ENCODE measurements at regions not wholly inside any gene's neighbourhood (a gene's known extent, or its start where the extent isn't known, plus 50 kb on each side); places are given as distances from the start of the nearest gene placed in this dataset.
"Not testable (repeated sequence)": the region's sequence is repeated elsewhere in the genome, so short reads cannot be mapped to it uniquely, and the experiment has no call there.

- CTCF ChIA-PET; H3K4me1 Mint-ChIP-seq; ATAC-seq (ENCODE audit: low read depth); H3K27ac ChIP-seq (ENCODE audit: low read length in 2 of 2); DNase-seq; H3K79me2 ChIP-seq (ENCODE audit: control insufficient read depth, insufficient read depth, low read length); H4K20me1 ChIP-seq (ENCODE audit: control insufficient read depth, insufficient read depth, low read length, poor library complexity, severe bottlenecking); intact Hi-C loops (cut with micrococcal nuclease); POLR2A ChIA-PET; H2AFZ ChIP-seq (ENCODE audit: insufficient read depth, low read depth, low read length, poor library complexity, severe bottlenecking); H3K4me2 ChIP-seq (replicated peaks; ENCODE audit: low read depth, low read length, poor library complexity, severe bottlenecking); H3K27me3 Mint-ChIP-seq; H3K27me3 ChIP-seq (replicated peaks in 1 of 4; ENCODE audit: control extremely low read depth in 1 of 4, control insufficient read depth in 3 of 4, insufficient read depth in 4 of 4, low read length in 3 of 4); H3K27ac Mint-ChIP-seq; H3K9ac ChIP-seq (ENCODE audit: low read length); H3K9me3 Mint-ChIP-seq (ENCODE audit: insufficient read depth); H3K4me1 ChIP-seq (ENCODE audit: control insufficient read depth in 2 of 2, insufficient read depth in 2 of 2, low read length in 2 of 2); H3K4me3 Mint-ChIP-seq; H3K36me3 ChIP-seq (replicated peaks in 1 of 2; ENCODE audit: control extremely low read depth in 1 of 2, control insufficient read depth in 1 of 2, extremely low read depth in 1 of 2, insufficient read depth in 2 of 2, low read length in 1 of 2); H3K4me3 ChIP-seq (ENCODE audit: control extremely low read depth in 1 of 5, extremely low read depth in 1 of 5, insufficient read depth in 1 of 5, low read depth in 2 of 5, low read length in 4 of 5); H3K9me3 ChIP-seq (ENCODE audit: control extremely low read depth in 1 of 3, control insufficient read depth in 2 of 3, insufficient read depth in 1 of 3, low read length in 2 of 3): not testable (repeated sequence)
- 60% methylated on average over 3 of the region's 6 CpGs for WGBS (ENCODE audit: insufficient coverage)
Measured at GRCh38 chr10:42263259-42263658, 375.1 kb downstream of the ZNF33B start.

GRCh38 chr10:42243002-42243401, 395.4 kb downstream of the ZNF33B start:
- H3K27ac ChIP-seq (ENCODE audit: low read length in 2 of 2); H3K9me3 ChIP-seq (ENCODE audit: control extremely low read depth in 1 of 3, control insufficient read depth in 2 of 3, insufficient read depth in 1 of 3, low read length in 2 of 3); ATAC-seq (ENCODE audit: low read depth); H3K9me3 Mint-ChIP-seq (ENCODE audit: insufficient read depth); H3K27me3 ChIP-seq (replicated peaks in 1 of 4; ENCODE audit: control extremely low read depth in 1 of 4, control insufficient read depth in 3 of 4, insufficient read depth in 4 of 4, low read length in 3 of 4); CTCF ChIA-PET; DNase-seq; H2AFZ ChIP-seq (ENCODE audit: insufficient read depth, low read depth, low read length, poor library complexity, severe bottlenecking); H3K4me1 Mint-ChIP-seq; H3K79me2 ChIP-seq (ENCODE audit: control insufficient read depth, insufficient read depth, low read length); H3K36me3 ChIP-seq (replicated peaks in 1 of 2; ENCODE audit: control extremely low read depth in 1 of 2, control insufficient read depth in 1 of 2, extremely low read depth in 1 of 2, insufficient read depth in 2 of 2, low read length in 1 of 2); H4K20me1 ChIP-seq (ENCODE audit: control insufficient read depth, insufficient read depth, low read length, poor library complexity, severe bottlenecking); H3K4me3 Mint-ChIP-seq; H3K4me3 ChIP-seq (ENCODE audit: control extremely low read depth in 1 of 5, extremely low read depth in 1 of 5, insufficient read depth in 1 of 5, low read depth in 2 of 5, low read length in 4 of 5); H3K4me1 ChIP-seq (ENCODE audit: control insufficient read depth in 2 of 2, insufficient read depth in 2 of 2, low read length in 2 of 2); H3K9ac ChIP-seq (ENCODE audit: low read length); POLR2A ChIA-PET; H3K4me2 ChIP-seq (replicated peaks; ENCODE audit: low read depth, low read length, poor library complexity, severe bottlenecking); H3K27ac Mint-ChIP-seq; intact Hi-C loops (cut with micrococcal nuclease): not testable (repeated sequence)
- H3K27me3 Mint-ChIP-seq, result peaks cover 22% of the 10 kb centered on the region
- 28% methylated on average over 38 of the region's 53 CpGs for WGBS (ENCODE audit: insufficient coverage)

All from B cell (primary cell).